ENCODE measurements at regions not wholly inside any gene's neighbourhood (a gene's known extent, or its start where the extent isn't known, plus 50 kb on each side); places are given as distances from the start of the nearest gene placed in this dataset.

DNA sequence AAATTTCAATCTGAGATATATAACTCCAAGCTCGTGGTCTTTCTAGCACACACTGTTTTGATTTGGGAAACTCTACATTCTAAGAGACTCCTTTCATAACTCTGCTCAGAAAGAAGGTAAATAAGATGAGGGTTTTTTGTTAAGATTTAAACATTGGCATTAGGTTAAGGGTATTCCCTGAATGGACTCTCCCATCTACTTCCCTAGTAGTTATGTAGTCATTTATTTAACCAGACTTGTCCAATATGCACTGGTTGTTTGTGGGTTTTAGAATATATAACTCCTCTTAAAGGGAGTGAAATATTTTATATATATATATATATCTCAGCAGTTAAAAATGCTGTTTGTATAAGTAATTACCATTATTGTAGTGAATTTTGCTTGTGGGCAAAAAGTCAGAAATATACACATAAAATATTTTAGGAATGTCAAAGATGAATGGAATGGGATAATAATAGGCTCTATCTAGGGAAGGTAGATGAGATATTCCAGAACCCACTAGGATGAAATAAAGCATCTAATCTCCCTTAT, 61.5 kb upstream of the WDR75 start:
- no peak for TF ChIP-seq EZH2 (IDR thresholded peaks at IDR 0.05; ENCODE audit: low read length)
- TF ChIP-seq, protein P1, sequence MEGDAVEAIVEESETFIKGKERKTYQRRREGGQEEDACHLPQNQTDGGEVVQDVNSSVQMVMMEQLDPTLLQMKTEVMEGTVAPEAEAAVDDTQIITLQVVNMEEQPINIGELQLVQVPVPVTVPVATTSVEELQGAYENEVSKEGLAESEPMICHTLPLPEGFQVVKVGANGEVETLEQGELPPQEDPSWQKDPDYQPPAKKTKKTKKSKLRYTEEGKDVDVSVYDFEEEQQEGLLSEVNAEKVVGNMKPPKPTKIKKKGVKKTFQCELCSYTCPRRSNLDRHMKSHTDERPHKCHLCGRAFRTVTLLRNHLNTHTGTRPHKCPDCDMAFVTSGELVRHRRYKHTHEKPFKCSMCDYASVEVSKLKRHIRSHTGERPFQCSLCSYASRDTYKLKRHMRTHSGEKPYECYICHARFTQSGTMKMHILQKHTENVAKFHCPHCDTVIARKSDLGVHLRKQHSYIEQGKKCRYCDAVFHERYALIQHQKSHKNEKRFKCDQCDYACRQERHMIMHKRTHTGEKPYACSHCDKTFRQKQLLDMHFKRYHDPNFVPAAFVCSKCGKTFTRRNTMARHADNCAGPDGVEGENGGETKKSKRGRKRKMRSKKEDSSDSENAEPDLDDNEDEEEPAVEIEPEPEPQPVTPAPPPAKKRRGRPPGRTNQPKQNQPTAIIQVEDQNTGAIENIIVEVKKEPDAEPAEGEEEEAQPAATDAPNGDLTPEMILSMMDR (optimal IDR thresholded peaks at IDR 0.05 in 1 of 3, IDR thresholded peaks at IDR 0.05 in 1 of 3, conservative IDR thresholded peaks at IDR 0.05 in 1 of 3; ENCODE audit: extremely low read depth in 1 of 3, insufficient read depth in 2 of 3, low read length in 3 of 3): no peak

Data from keratinocyte (primary cell).